ENCODE measurements at regions not wholly inside any gene's neighbourhood (a gene's known extent, or its start where the extent isn't known, plus 50 kb on each side); places are given as distances from the start of the nearest gene placed in this dataset.
"Not testable (repeated sequence)": the region's sequence is repeated elsewhere in the genome, so short reads cannot be mapped to it uniquely, and the experiment has no call there.

DNA sequence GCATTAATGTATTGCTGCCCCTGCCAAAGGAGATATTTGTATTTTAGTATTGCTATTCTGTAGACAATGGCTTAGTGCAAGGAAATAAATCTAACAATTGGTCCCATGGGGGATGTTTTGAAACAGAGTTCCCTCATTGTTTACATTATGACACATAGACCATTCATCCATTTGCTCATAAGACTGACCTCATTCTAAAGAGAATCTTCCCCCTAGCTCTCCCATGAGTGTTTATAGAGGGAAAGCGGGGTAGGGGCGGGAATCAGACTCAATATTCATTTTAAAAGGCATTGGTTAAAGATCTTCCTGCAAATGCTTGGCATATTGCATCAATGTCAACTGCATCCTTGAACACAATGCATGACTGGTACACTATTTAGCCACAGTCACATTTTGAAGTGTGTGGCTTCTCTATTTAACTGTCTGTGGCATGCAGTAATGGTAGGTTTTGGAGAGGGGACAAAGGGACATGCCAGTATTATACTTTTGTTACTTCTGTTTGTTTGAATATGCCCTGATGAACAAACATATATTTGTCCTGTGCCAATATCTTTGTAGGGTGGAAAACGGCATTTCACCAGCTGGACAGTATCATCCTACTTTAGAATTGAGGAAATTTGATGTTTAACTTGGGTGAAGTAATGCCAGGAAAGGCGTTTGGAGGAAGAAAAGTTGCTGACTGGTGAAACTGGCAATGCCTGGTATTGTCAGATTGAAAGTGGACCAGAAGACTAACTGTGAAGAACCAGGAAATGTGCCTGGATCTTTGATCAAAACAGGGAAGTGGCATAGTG, 84.1 kb upstream of the MEGF10 start:
- DNase-seq (ENCODE audit: extremely low spot score) = no peak
- TF ChIP-seq SP1 (IDR thresholded peaks at IDR 0.05) (no peak), BHLHE40 (IDR thresholded peaks at IDR 0.05; ENCODE audit: borderline replicate concordance) (no peak), NFRKB (IDR thresholded peaks at IDR 0.05) (no peak), L3MBTL2 (conservative IDR thresholded peaks at IDR 0.05) (no peak), CTBP1 (IDR thresholded peaks at IDR 0.05; ENCODE audit: borderline replicate concordance) (no peak), TARDBP (IDR thresholded peaks at IDR 0.05) (no peak), FOXA1 (IDR thresholded peaks at IDR 0.05) (no peak), FOXM1 (IDR thresholded peaks at IDR 0.05; ENCODE audit: borderline replicate concordance) (no peak), ELF4 (IDR thresholded peaks at IDR 0.05) (no peak), ZNF384 (IDR thresholded peaks at IDR 0.05) (no peak), LEF1 (IDR thresholded peaks at IDR 0.05; ENCODE audit: borderline replicate concordance) (no peak), ARNT (IDR thresholded peaks at IDR 0.05) (no peak), HDGF (IDR thresholded peaks at IDR 0.05; ENCODE audit: borderline replicate concordance) (no peak), FOXK2 (IDR thresholded peaks at IDR 0.05) (no peak), SUZ12 (IDR thresholded peaks at IDR 0.05) (no peak)
- TF ChIP-seq, protein P1, sequence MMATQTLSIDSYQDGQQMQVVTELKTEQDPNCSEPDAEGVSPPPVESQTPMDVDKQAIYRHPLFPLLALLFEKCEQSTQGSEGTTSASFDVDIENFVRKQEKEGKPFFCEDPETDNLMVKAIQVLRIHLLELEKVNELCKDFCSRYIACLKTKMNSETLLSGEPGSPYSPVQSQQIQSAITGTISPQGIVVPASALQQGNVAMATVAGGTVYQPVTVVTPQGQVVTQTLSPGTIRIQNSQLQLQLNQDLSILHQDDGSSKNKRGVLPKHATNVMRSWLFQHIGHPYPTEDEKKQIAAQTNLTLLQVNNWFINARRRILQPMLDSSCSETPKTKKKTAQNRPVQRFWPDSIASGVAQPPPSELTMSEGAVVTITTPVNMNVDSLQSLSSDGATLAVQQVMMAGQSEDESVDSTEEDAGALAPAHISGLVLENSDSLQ (IDR thresholded peaks at IDR 0.05) = no peak
- ChIA-PET POLR2A (no interaction called here), CTCF (no interaction called here)

DNA sequence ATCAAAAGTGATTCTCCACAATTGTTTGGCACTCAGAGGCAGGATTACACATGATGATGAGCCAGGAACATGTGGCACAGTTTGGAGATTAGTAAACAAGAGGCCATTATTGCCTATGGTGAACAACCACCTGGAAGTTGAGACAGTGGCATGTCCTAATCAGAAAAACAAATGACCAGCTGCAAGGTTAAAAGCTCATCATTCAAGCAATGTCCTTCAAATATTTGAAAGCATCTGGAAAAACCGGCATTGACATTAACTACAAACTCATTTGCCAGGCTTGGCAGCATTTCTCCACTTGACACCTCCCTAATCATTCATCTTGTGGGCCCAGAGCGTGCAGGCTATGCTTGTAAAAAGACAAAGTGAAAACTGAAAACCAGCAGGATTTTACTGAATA, 80.6 kb upstream of the MEGF10 start:
- TF ChIP-seq FOXA1 (IDR thresholded peaks at IDR 0.05) = no peak
- TF ChIP-seq ELF4 (IDR thresholded peaks at IDR 0.05) = no peak
- no peak for TF ChIP-seq SUZ12 (IDR thresholded peaks at IDR 0.05)
- no peak for TF ChIP-seq FOXM1 (IDR thresholded peaks at IDR 0.05; ENCODE audit: borderline replicate concordance)
- no peak for TF ChIP-seq CTBP1 (IDR thresholded peaks at IDR 0.05; ENCODE audit: borderline replicate concordance)
- no peak for TF ChIP-seq BHLHE40 (IDR thresholded peaks at IDR 0.05; ENCODE audit: borderline replicate concordance)
- TF ChIP-seq SP1 (IDR thresholded peaks at IDR 0.05) = no peak
- TF ChIP-seq, protein P1 (IDR thresholded peaks at IDR 0.05) = no peak
- TF ChIP-seq FOXK2 (IDR thresholded peaks at IDR 0.05) = no peak
- TF ChIP-seq NFRKB (IDR thresholded peaks at IDR 0.05) = no peak
- no peak for DNase-seq (ENCODE audit: extremely low spot score)
- CTCF ChIA-PET = no interaction called here
- POLR2A ChIA-PET = no interaction called here

DNA sequence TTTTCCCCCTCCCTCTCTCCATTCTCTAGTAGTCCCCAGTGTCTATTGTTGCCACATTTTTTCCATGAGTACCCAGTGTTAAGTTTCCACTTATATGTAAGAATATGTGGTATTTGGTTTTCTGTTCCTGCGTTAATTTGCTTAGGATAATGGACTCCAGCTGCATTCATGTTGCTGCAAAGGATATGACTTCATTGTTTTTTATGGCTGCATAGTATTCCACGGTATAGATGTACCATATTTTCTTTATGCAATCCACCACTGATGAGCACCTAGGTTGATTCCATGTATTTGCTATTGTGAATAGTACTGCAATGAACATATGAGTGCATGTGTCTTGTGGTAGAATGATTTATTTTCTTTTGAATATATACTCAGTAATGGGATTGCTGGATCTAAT, 77.4 kb upstream of the MEGF10 start:
- no peak for DNase-seq (ENCODE audit: extremely low spot score)
- ChIA-PET CTCF (no interaction called here), POLR2A (no interaction called here)
- TF ChIP-seq ARNT (IDR thresholded peaks at IDR 0.05) = no peak
- no peak for TF ChIP-seq FOXM1 (IDR thresholded peaks at IDR 0.05; ENCODE audit: borderline replicate concordance)
- no peak for TF ChIP-seq TARDBP (IDR thresholded peaks at IDR 0.05)
- TF ChIP-seq SP1 (IDR thresholded peaks at IDR 0.05) = no peak
- no peak for TF ChIP-seq L3MBTL2 (conservative IDR thresholded peaks at IDR 0.05)
- no peak for TF ChIP-seq HDGF (IDR thresholded peaks at IDR 0.05; ENCODE audit: borderline replicate concordance)
- no peak for TF ChIP-seq SUZ12 (IDR thresholded peaks at IDR 0.05)
- TF ChIP-seq NFRKB (IDR thresholded peaks at IDR 0.05) = no peak
- TF ChIP-seq ZNF384 (IDR thresholded peaks at IDR 0.05) = no peak
- no peak for TF ChIP-seq ELF4 (IDR thresholded peaks at IDR 0.05)

DNA sequence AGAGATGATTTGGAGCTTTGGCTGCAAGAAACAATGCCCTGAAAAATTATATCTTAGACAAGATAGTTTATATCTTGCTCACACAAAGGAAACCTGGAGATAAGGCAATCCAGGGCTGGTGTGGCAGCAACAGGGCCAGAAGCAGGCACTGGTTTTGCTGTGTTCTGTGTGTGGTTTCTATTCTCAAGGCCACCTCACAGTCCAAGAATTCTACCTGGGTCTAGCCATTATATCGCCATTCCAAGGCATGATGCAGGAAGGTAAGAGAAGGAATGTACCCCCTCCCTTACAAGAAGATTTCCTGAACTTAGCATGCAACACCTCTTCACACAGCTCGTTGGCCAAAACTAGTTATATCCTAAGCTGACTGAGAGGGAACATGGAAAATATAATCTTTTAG, 74.5 kb upstream of the MEGF10 start:
- no peak for DNase-seq (ENCODE audit: extremely low spot score)
- POLR2A ChIA-PET = no interaction called here
- TF ChIP-seq, protein P1 (IDR thresholded peaks at IDR 0.05) = no peak
- TF ChIP-seq LEF1 (IDR thresholded peaks at IDR 0.05; ENCODE audit: borderline replicate concordance) (no peak), NFRKB (IDR thresholded peaks at IDR 0.05) (no peak), FOXM1 (IDR thresholded peaks at IDR 0.05; ENCODE audit: borderline replicate concordance) (no peak), FOXA1 (IDR thresholded peaks at IDR 0.05) (no peak), TARDBP (IDR thresholded peaks at IDR 0.05) (no peak), ARNT (IDR thresholded peaks at IDR 0.05) (no peak), BHLHE40 (IDR thresholded peaks at IDR 0.05; ENCODE audit: borderline replicate concordance) (no peak), L3MBTL2 (conservative IDR thresholded peaks at IDR 0.05) (no peak)
- CTCF ChIA-PET = no interaction called here

DNA sequence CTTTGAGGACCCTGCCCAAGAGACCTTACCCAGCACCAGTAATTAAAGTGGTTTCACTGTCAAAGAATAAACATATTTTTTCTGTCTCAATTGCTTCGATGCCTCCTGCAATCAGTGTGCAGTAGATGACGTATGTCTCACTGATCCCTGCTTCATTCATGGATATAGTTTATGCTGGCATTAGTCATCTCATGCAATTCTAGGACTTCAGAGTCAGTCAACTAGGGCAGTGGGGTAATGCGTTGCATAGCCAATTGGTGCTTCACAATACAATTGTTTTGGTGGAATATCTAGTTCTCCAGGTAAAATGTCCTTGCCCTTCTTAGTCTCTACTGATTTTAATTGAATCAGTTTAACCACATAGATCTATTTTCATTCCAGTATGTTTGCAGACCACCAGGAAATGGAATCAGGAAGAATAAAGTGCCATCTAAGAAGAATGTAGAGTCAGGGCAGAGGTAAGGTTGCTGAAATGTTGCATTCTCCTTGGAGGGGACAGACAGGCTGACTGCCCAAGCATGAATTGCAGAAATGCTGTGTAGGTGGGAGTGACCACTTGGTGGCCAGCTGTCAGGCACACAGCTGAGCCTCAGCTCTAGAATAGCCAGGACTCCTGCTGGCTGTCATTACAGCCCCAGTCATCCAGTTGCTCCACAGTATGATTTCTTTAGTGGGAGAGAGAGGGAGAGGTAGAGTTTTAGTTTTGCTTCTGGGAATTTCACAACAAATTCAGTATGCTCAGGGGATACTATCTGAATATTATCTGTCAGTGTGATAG, 73.5 kb upstream of the MEGF10 start:
- DNase-seq (ENCODE audit: extremely low spot score) = no peak
- CTCF ChIA-PET = no interaction called here
- no peak for TF ChIP-seq SUZ12 (IDR thresholded peaks at IDR 0.05)
- TF ChIP-seq, protein P1 (IDR thresholded peaks at IDR 0.05) = no peak
- no peak for TF ChIP-seq ARNT (IDR thresholded peaks at IDR 0.05)
- TF ChIP-seq ZNF384 (IDR thresholded peaks at IDR 0.05) = no peak
- no peak for TF ChIP-seq FOXA1 (IDR thresholded peaks at IDR 0.05)
- no peak for TF ChIP-seq LEF1 (IDR thresholded peaks at IDR 0.05; ENCODE audit: borderline replicate concordance)
- no peak for TF ChIP-seq TARDBP (IDR thresholded peaks at IDR 0.05)
- no peak for TF ChIP-seq NFRKB (IDR thresholded peaks at IDR 0.05)
- TF ChIP-seq HDGF (IDR thresholded peaks at IDR 0.05; ENCODE audit: borderline replicate concordance) = no peak
- TF ChIP-seq CTBP1 (IDR thresholded peaks at IDR 0.05; ENCODE audit: borderline replicate concordance) = no peak
- no peak for TF ChIP-seq BHLHE40 (IDR thresholded peaks at IDR 0.05; ENCODE audit: borderline replicate concordance)
- TF ChIP-seq SP1 (IDR thresholded peaks at IDR 0.05) = no peak
- TF ChIP-seq L3MBTL2 (conservative IDR thresholded peaks at IDR 0.05) = no peak
- no peak for TF ChIP-seq FOXM1 (IDR thresholded peaks at IDR 0.05; ENCODE audit: borderline replicate concordance)
- TF ChIP-seq ELF4 (IDR thresholded peaks at IDR 0.05) = no peak
- TF ChIP-seq FOXK2 (IDR thresholded peaks at IDR 0.05) = no peak
- POLR2A ChIA-PET = no interaction called here

DNA sequence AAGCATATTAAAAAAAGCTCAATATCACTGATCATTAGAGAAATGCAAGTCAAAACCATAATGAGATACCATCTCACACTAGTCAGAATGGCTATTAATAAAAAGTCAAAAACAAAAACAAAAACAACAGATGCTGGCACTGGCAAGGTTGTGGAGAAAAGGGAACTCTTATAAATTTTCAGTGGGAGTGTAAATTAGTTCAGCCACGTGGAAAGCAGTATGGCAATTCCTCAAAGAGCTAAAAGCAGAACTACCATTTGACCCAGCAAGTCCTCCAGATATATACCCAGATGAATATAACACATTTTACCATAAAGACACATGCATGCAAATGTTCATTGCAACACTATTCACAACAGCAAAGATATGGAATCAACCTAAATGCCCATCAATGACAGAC, 68.7 kb upstream of the MEGF10 start:
- CTCF ChIA-PET; DNase-seq (ENCODE audit: extremely low spot score); POLR2A ChIA-PET: not testable (repeated sequence)

DNA sequence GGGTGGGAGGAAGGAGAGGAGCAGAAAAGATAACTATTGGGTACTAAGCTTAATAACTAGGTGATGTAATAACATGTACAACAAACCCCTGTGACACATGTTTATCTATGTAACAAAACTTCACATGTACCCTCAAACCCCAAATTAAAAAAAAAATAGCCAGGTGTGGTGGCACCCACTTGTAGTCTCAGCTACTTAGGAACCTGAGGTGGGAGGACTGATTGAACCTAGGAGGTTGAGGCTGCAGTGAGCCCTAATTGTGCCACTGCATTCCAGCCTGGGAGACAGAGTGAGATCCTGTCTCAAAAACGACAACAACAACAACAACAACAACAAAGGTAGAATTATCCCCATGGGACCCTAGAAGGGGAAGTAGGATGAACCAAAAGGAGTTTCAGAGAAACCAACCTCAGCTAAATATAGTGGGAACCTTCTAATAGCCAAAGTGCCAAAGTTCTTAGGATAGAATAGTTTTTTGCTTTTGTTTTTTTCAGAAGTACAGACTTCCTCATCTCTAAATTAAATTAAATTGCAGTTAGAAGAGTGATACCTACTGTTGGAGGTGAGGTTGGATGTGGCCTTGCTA, 67.9 kb upstream of the MEGF10 start:
- DNase-seq (ENCODE audit: extremely low spot score); POLR2A ChIA-PET; CTCF ChIA-PET: not testable (repeated sequence)
